Caco-2 (cell line): ENCODE measurements at regions not wholly inside any gene's neighbourhood (a gene's known extent, or its start where the extent isn't known, plus 50 kb on each side); places are given as distances from the start of the nearest gene placed in this dataset.

ENCODE experiments used
- BruUV-seq: library from RNA; stranded (reverse); fragments of 400-500 nt; replicated peaks from 2 replicates; lab custom pipeline; 2021; lab: Mats Ljungman, UMichigan
- CTCF ChIA-PET: fragments of 300-600 bp; sonication (Branson Sonifier 250); formaldehyde crosslinking; loops from one replicate; lab custom pipeline; 2022; ENCODE audit warnings: antibody characterized with exemption; lab: Charles Lee
- POLR2A ChIA-PET: fragments of 300-600 bp; sonication (Branson Sonifier 250); formaldehyde crosslinking; loops from one replicate; lab custom pipeline; 2022; ENCODE audit warnings: antibody characterized with exemption; lab: Charles Lee
- DNase-seq, 2 experiments: peaks; one replicate each; pipeline versions ENCODE4 v3.0.0 to v3.0.0-alpha.2; 2020 to 2022
- H3K27me3 ChIP-seq: replicated peaks from 2 replicates; pipeline ENCODE4 v1.6.0; 2011; ENCODE audit warnings: low read length; ENCODE audit not compliant: control insufficient read depth, insufficient read depth
- H3K36me3 ChIP-seq: 2 replicates; pipeline ENCODE4 v1.5.1; 2011; ENCODE audit warnings: low read length; ENCODE audit not compliant: control insufficient read depth, insufficient read depth
- H3K4me1 ChIP-seq: fragments of 250-450 bp; sonication (Bioruptor Pico); 2 replicates; pipeline ENCODE4 v1.5.1; 2020; ENCODE audit warnings: mild to moderate bottlenecking
- H3K4me3 ChIP-seq: 2 replicates; pipeline ENCODE4 v1.5.1; 2011; ENCODE audit warnings: low read depth, mild to moderate bottlenecking, control low read depth, low read length
- H3K9me3 ChIP-seq: fragments of 250-450 bp; sonication (Bioruptor Pico); 2 replicates; pipeline ENCODE4 v1.5.1; 2020; ENCODE audit warnings: mild to moderate bottlenecking, moderate library complexity
- H3K27ac Mint-ChIP-seq: one replicate; pipeline ENCODE4 v1.8.0; 2022; ENCODE audit warnings: mixed read lengths; ENCODE audit not compliant: unreplicated experiment
- H3K27me3 Mint-ChIP-seq: one replicate; pipeline ENCODE4 v1.8.0; 2022; ENCODE audit warnings: mixed read lengths; ENCODE audit not compliant: insufficient read depth, unreplicated experiment
- H3K36me3 Mint-ChIP-seq: one replicate; pipeline ENCODE4 v1.8.0; 2022; ENCODE audit warnings: mild to moderate bottlenecking, mixed read lengths; ENCODE audit not compliant: insufficient read depth, unreplicated experiment
- H3K4me1 Mint-ChIP-seq: one replicate; pipeline ENCODE4 v1.8.0; 2022; ENCODE audit warnings: low read depth, mixed read lengths; ENCODE audit not compliant: unreplicated experiment
- H3K4me3 Mint-ChIP-seq: one replicate; pipeline ENCODE4 v1.8.0; 2022; ENCODE audit warnings: mild to moderate bottlenecking, moderate library complexity, mixed read lengths; ENCODE audit not compliant: unreplicated experiment
- H3K9me3 Mint-ChIP-seq: one replicate; pipeline ENCODE4 v1.8.0; 2022; ENCODE audit warnings: mixed read lengths; ENCODE audit not compliant: unreplicated experiment
- CTCF ChIP-seq, 2 experiments: fragments of 200-600 bp in 1 of 2; IDR thresholded peaks; 1 replicate in 1 of 2; 2 replicates in 1 of 2; pipeline versions ENCODE4 v1.5.1 to v1.8.0; 2011 to 2022; ENCODE audit warnings: antibody characterized with exemption in 1 of 2, control low read depth in 1 of 2, inconsistent platforms in 1 of 2, low read depth in 1 of 2, low read length in 1 of 2, mild to moderate bottlenecking in 1 of 2, moderate library complexity in 1 of 2; ENCODE audit not compliant: insufficient read depth in 1 of 2, severe bottlenecking in 1 of 2, unreplicated experiment in 1 of 2
- intact Hi-C: fragments of 100-400 bp; cut with micrococcal nuclease; formaldehyde crosslinking; loops from one replicate; pipeline ENCODE4 v1.10.0; 2022; ENCODE audit not compliant: unreplicated experiment

- H3K36me3 Mint-ChIP-seq: no peaks in the 10 kb centered on the region
- DNase-seq: no peak
- H3K27me3 Mint-ChIP-seq: no peaks in the 10 kb centered on the region
- Histone ChIP-seq H3K4me1 (peaks cover 21% of the 10 kb centered on the region), H3K36me3 (no peaks in the 10 kb centered on the region; the same call in 1 of the 2 replicates), H3K4me3 (no peak overlapping the region), H3K9me3 (no peaks in the 10 kb centered on the region), H3K27me3 (no peaks in the 10 kb centered on the region)
- no peak overlapping the region for H3K27ac Mint-ChIP-seq
- H3K9me3 Mint-ChIP-seq: no peaks in the 10 kb centered on the region
- POLR2A ChIA-PET: no interaction called here
- TF ChIP-seq CTCF (IDR thresholded peaks at IDR 0.05; ENCODE audit: insufficient read depth in 1 of 2, low read depth in 1 of 2, low read length in 1 of 2, severe bottlenecking in 1 of 2, unreplicated experiment in 1 of 2): no peak
- intact Hi-C loops: no loop called here
- no peak overlapping the region for H3K4me3 Mint-ChIP-seq
- CTCF ChIA-PET: no interaction called here
- BruUV-seq: no TSS peak
- H3K4me1 Mint-ChIP-seq: peaks cover 24% of the 10 kb centered on the region
Measured at GRCh38 chr1:203422656-203423055, 53.0 kb upstream of the PRELP start.

- no peak for DNase-seq
- Mint-ChIP-seq H3K36me3 (no peaks in the 10 kb centered on the region), H3K4me3 (no peak overlapping the region), H3K27me3 (no peaks in the 10 kb centered on the region), H3K9me3 (no peaks in the 10 kb centered on the region), H3K4me1 (peaks cover 34% of the 10 kb centered on the region), H3K27ac (no peak overlapping the region)
- no peak overlapping the region for H3K4me3 ChIP-seq
- TF ChIP-seq CTCF (IDR thresholded peaks at IDR 0.05; ENCODE audit: insufficient read depth in 1 of 2, low read depth in 1 of 2, low read length in 1 of 2, severe bottlenecking in 1 of 2, unreplicated experiment in 1 of 2): no peak
- BruUV-seq: no TSS peak
- ChIA-PET CTCF (no interaction called here), POLR2A (no interaction called here)
- intact Hi-C loops: no loop called here
- no peaks in the 10 kb centered on the region; the same call in 1 of the 2 replicates for H3K36me3 ChIP-seq
- no peaks in the 10 kb centered on the region for H3K9me3 ChIP-seq
- H3K27me3 ChIP-seq: no peaks in the 10 kb centered on the region
- H3K4me1 ChIP-seq: peaks cover 32% of the 10 kb centered on the region
Measured at GRCh38 chr1:203424285-203424684, 51.3 kb upstream of the PRELP start.

- Mint-ChIP-seq H3K9me3 (no peaks in the 10 kb centered on the region), H3K36me3 (no peaks in the 10 kb centered on the region), H3K4me1 (peaks cover 36% of the 10 kb centered on the region), H3K27ac (no peak overlapping the region), H3K4me3 (no peak overlapping the region), H3K27me3 (no peaks in the 10 kb centered on the region)
- no peaks in the 10 kb centered on the region for H3K9me3 ChIP-seq
- H3K4me1 ChIP-seq: peaks cover 37% of the 10 kb centered on the region
- ChIA-PET CTCF (interaction anchor here (0.9 to 1.0 kb wide), 2 partner anchors 16 to 85 kb away, joined by 4 to 5 read pairs; no protein-coding TSS in a partner anchor), POLR2A (no interaction called here)
- intact Hi-C loops: loop anchor here (5.0 kb wide), 1 partner anchor 83 kb away; no protein-coding TSS in a partner anchor
- no peak for TF ChIP-seq CTCF (IDR thresholded peaks at IDR 0.05; ENCODE audit: insufficient read depth in 1 of 2, low read depth in 1 of 2, low read length in 1 of 2, severe bottlenecking in 1 of 2, unreplicated experiment in 1 of 2)
- H3K36me3 ChIP-seq: no peaks in the 10 kb centered on the region; the same call in 1 of the 2 replicates
- no peak for DNase-seq
- no TSS peak for BruUV-seq
- no peak overlapping the region for H3K4me3 ChIP-seq
- H3K27me3 ChIP-seq: no peaks in the 10 kb centered on the region
Measured at GRCh38 chr1:203424861-203425662, 50.5 kb upstream of the PRELP start.
